PC-9 (cell line): ENCODE measurements at regions not wholly inside any gene's neighbourhood (a gene's known extent, or its start where the extent isn't known, plus 50 kb on each side); places are given as distances from the start of the nearest gene placed in this dataset.

Experiments
- EZH2 ChIP-seq: fragments of 200-600 bp; sonication (generic); IDR thresholded peaks from 2 replicates; pipeline ENCODE4 v1.8.0; 2017; ENCODE audit warnings: antibody characterized with exemption, low read depth
- TF ChIP-seq, protein P1 (sequence below): fragments of 200-600 bp; sonication (generic); conservative IDR thresholded peaks from 2 replicates; pipeline ENCODE4 v1.6.1; 2017; ENCODE audit warnings: mixed run types, antibody characterized with exemption, mild to moderate bottlenecking, moderate library complexity

GRCh38 chr2:65916177-65916576 lies 483.8 kb upstream of the SPRED2 start:
- TF ChIP-seq, protein P1, sequence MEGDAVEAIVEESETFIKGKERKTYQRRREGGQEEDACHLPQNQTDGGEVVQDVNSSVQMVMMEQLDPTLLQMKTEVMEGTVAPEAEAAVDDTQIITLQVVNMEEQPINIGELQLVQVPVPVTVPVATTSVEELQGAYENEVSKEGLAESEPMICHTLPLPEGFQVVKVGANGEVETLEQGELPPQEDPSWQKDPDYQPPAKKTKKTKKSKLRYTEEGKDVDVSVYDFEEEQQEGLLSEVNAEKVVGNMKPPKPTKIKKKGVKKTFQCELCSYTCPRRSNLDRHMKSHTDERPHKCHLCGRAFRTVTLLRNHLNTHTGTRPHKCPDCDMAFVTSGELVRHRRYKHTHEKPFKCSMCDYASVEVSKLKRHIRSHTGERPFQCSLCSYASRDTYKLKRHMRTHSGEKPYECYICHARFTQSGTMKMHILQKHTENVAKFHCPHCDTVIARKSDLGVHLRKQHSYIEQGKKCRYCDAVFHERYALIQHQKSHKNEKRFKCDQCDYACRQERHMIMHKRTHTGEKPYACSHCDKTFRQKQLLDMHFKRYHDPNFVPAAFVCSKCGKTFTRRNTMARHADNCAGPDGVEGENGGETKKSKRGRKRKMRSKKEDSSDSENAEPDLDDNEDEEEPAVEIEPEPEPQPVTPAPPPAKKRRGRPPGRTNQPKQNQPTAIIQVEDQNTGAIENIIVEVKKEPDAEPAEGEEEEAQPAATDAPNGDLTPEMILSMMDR: no peak
- TF ChIP-seq EZH2: no peak
